Lung (tissue), 11 donors: ENCODE measurements at regions not wholly inside any gene's neighbourhood (a gene's known extent, or its start where the extent isn't known, plus 50 kb on each side); places are given as distances from the start of the nearest gene placed in this dataset.
A peak's percentile ranks its signal among the peaks of the same experiment; 100 is the strongest.
"Not testable (repeated sequence)": the region's sequence is repeated elsewhere in the genome, so short reads cannot be mapped to it uniquely, and the experiment has no call there.

Experiments
- ATAC-seq: fragments of 200-7000 bp; cut with Tn5 transposase; one replicate; pipeline ENCODE4 v1.9.1; 2020; ENCODE audit warnings: moderate number of reproducible peaks; ENCODE audit not compliant: insufficient read depth, low FRiP score
- DNase-seq, 3 donors: peaks; one replicate each; pipeline ENCODE4 v3.0.0-alpha.2; 2013 to 2017
- H3K27ac ChIP-seq, 2 donors: one replicate each; pipeline ENCODE4 v1.5.1; 2013; ENCODE audit warnings: mild to moderate bottlenecking in 2 of 2, moderate library complexity in 2 of 2, control low read depth in 1 of 2, inconsistent platforms in 1 of 2, low read depth in 1 of 2, low read length in 1 of 2
- H3K27me3 ChIP-seq, 3 donors: one replicate each; pipeline ENCODE4 v1.5.1; 2013; ENCODE audit warnings: low read length in 2 of 3; ENCODE audit not compliant: control insufficient read depth in 3 of 3, insufficient read depth in 3 of 3
- H3K36me3 ChIP-seq, 4 donors: one replicate each; pipeline ENCODE4 v1.5.1; 2013; ENCODE audit warnings: low read length in 4 of 4, mild to moderate bottlenecking in 1 of 4, moderate library complexity in 1 of 4; ENCODE audit not compliant: control insufficient read depth in 4 of 4, insufficient read depth in 4 of 4
- H3K4me1 ChIP-seq, 5 donors: one replicate each; pipeline ENCODE4 v1.5.1; 2013; ENCODE audit warnings: low read length in 5 of 5, mild to moderate bottlenecking in 2 of 5, moderate library complexity in 1 of 5; ENCODE audit not compliant: control insufficient read depth in 5 of 5, insufficient read depth in 5 of 5
- H3K4me3 ChIP-seq: one replicate; pipeline ENCODE4 v1.5.1; 2013; ENCODE audit warnings: mild to moderate bottlenecking, control low read depth, moderate library complexity
- H3K9ac ChIP-seq, 2 donors: one replicate each; pipeline ENCODE4 v1.5.1; 2013; ENCODE audit warnings: low read length in 2 of 2, control low read depth in 1 of 2; ENCODE audit not compliant: insufficient read depth in 1 of 2
- H3K9me3 ChIP-seq, 4 donors: one replicate each; pipeline ENCODE4 v1.5.1; 2013; ENCODE audit warnings: low read length in 3 of 4, mild to moderate bottlenecking in 1 of 4, moderate library complexity in 1 of 4; ENCODE audit not compliant: control insufficient read depth in 4 of 4, insufficient read depth in 3 of 4
- WGBS, 2 donors: extraction: QIAGEN DNeasy Blood & Tissue Kit; methylation state at CpG; one replicate each; pipeline ENCODE4 v1.1.7; 2013; 5-methylcytosine and 5-hydroxymethylcytosine counted together
- TF ChIP-seq, protein P1 (sequence below): IDR thresholded peaks from 2 replicates; pipeline ENCODE4 v1.5.1; 2012; ENCODE audit warnings: mild to moderate bottlenecking; ENCODE audit errors: control extremely low read depth, extremely low read depth
- donor health status: control.
- donor health status: control.
- donor health status: Bipolar disorder and iron deficiency.
- donor health status: healthy.
- donor health status: DM: yes; HTN: yes; CAD: no.

DNA sequence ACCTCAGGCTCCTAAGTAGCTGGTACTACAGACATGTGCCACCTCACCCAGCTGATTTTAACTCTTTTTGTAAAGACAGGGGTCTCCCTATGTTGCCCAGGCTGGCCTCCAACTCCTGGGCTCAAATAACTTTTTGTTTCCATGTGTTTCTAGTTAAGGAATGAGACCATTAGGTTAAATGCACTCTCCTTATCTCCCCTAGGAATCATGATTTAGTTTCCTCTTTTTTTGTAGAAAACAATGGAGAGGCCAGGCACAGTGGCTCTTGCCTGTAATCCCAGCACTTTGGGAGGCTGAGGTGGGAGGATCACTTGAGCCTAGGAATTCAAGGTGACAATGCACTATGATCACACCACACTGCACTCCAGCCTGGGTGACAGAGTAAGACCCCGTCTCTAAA lies 198.8 kb upstream of the C2CD4B start:
- Histone ChIP-seq H3K27ac (no peak overlapping the region), H3K4me3 (no peak overlapping the region), H3K4me1 (no peaks in the 10 kb centered on the region), H3K36me3 (no peaks in the 10 kb centered on the region), H3K9ac (no peak overlapping the region), H3K27me3 (peaks cover 0 to 3% (median 0%) of the 10 kb centered on the region in 3 donors), H3K9me3 (peaks cover 0 to 2% (median 0%) of the 10 kb centered on the region in 4 donors)
- ATAC-seq: no peak
- WGBS, 2 donors: 73 to 88% methylated on average over 1 of the region's 1 CpG
- TF ChIP-seq, protein P1, sequence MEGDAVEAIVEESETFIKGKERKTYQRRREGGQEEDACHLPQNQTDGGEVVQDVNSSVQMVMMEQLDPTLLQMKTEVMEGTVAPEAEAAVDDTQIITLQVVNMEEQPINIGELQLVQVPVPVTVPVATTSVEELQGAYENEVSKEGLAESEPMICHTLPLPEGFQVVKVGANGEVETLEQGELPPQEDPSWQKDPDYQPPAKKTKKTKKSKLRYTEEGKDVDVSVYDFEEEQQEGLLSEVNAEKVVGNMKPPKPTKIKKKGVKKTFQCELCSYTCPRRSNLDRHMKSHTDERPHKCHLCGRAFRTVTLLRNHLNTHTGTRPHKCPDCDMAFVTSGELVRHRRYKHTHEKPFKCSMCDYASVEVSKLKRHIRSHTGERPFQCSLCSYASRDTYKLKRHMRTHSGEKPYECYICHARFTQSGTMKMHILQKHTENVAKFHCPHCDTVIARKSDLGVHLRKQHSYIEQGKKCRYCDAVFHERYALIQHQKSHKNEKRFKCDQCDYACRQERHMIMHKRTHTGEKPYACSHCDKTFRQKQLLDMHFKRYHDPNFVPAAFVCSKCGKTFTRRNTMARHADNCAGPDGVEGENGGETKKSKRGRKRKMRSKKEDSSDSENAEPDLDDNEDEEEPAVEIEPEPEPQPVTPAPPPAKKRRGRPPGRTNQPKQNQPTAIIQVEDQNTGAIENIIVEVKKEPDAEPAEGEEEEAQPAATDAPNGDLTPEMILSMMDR: no peak
- no peak for DNase-seq

- Histone ChIP-seq H3K27ac (no peak overlapping the region), H3K27me3 (peaks cover 0 to 3% (median 0%) of the 10 kb centered on the region in 3 donors), H3K36me3 (no peaks in the 10 kb centered on the region), H3K4me1 (no peaks in the 10 kb centered on the region), H3K9ac (no peak overlapping the region), H3K4me3 (no peak overlapping the region), H3K9me3 (peaks cover 0 to 2% (median 0%) of the 10 kb centered on the region in 4 donors)
- ATAC-seq (no peak), DNase-seq (peak in 1 of 3 donors; percentile 8)
- WGBS, 2 donors: 71 to 79% methylated on average over 4 of the region's 4 CpGs
- TF ChIP-seq, protein P1: no peak
Observed at GRCh38 chr15:62365795-62366442, 200.8 kb upstream of the C2CD4B start.

GRCh38 chr15:62369454-62369853 lies 204.4 kb upstream of the C2CD4B start:
- Histone ChIP-seq H3K4me1 (no peaks in the 10 kb centered on the region), H3K9ac (no peak overlapping the region), H3K36me3 (no peaks in the 10 kb centered on the region), H3K4me3 (no peak overlapping the region), H3K27ac (no peak overlapping the region), H3K27me3 (peaks cover 0 to 3% (median 0%) of the 10 kb centered on the region in 3 donors), H3K9me3 (peaks cover 0 to 3% (median 0%) of the 10 kb centered on the region in 4 donors)
- WGBS, 2 donors: 72 to 84% methylated on average over 7 of the region's 7 CpGs
- ATAC-seq: no peak
- no peak for DNase-seq
- TF ChIP-seq, protein P1: no peak

- H3K27ac ChIP-seq, H3K36me3 ChIP-seq, DNase-seq, H3K4me3 ChIP-seq, H3K27me3 ChIP-seq, H3K4me1 ChIP-seq, H3K9ac ChIP-seq, ATAC-seq, H3K9me3 ChIP-seq: not testable (repeated sequence)
- WGBS, 2 donors: 82 to 98% methylated on average over 4 of the region's 4 CpGs
Observed at GRCh38 chr15:62371683-62372082, 206.6 kb upstream of the C2CD4B start.
